Panc1 (cell line): ENCODE measurements at regions not wholly inside any gene's neighbourhood (a gene's known extent, or its start where the extent isn't known, plus 50 kb on each side); places are given as distances from the start of the nearest gene placed in this dataset.

Experiments
- ATAC-seq: fragments of 200-7000 bp; cut with Tn5 transposase; 2 replicates; pipeline ENCODE4 v1.9.1; 2020; ENCODE audit warnings: mild to moderate bottlenecking, moderate library complexity
- BruUV-seq: library from RNA; stranded (reverse); fragments of 400-500 nt; replicated peaks from 2 replicates; lab custom pipeline; 2021; lab: Mats Ljungman, UMichigan
- CTCF ChIA-PET: fragments of 300-600 bp; sonication (Branson Sonifier 250); formaldehyde crosslinking; loops from one replicate; lab custom pipeline; 2022; ENCODE audit warnings: antibody characterized with exemption; lab: Charles Lee
- POLR2A ChIA-PET: fragments of 300-600 bp; sonication (Branson Sonifier 250); formaldehyde crosslinking; loops from one replicate; lab custom pipeline; 2022; ENCODE audit warnings: antibody characterized with exemption; lab: Charles Lee
- DNase-seq: peaks from one replicate; pipeline ENCODE4 v3.0.0-alpha.2; 2010; ENCODE audit warnings: low read depth, low spot score
- H3K27ac ChIP-seq: 2 replicates; pipeline ENCODE4 v1.5.1; 2011; ENCODE audit warnings: mild to moderate bottlenecking, low read length, inconsistent platforms
- H3K27me3 ChIP-seq: fragments of 200-500 bp; sonication (Bioruptor generic); 2 replicates; pipeline ENCODE4 v1.6.0; 2014; ENCODE audit warnings: low read length, inconsistent platforms; ENCODE audit not compliant: control insufficient read depth, insufficient read depth
- H3K36me3 ChIP-seq: fragments of 200-500 bp; sonication (Bioruptor generic); 2 replicates; pipeline ENCODE4 v1.5.1; 2014; ENCODE audit warnings: inconsistent platforms, mild to moderate bottlenecking, low read length, moderate library complexity; ENCODE audit not compliant: control insufficient read depth, insufficient read depth
- H3K4me1 ChIP-seq: 2 replicates; pipeline ENCODE4 v1.5.1; 2011; ENCODE audit warnings: inconsistent platforms, mild to moderate bottlenecking, low read length, moderate library complexity; ENCODE audit not compliant: control insufficient read depth, insufficient read depth
- H3K4me3 ChIP-seq, 2 experiments: 2 replicates each; pipeline ENCODE4 v1.5.1; 2011 to 2012; ENCODE audit warnings: low read depth in 2 of 2, low read length in 2 of 2, mild to moderate bottlenecking in 2 of 2, inconsistent platforms in 1 of 2, moderate library complexity in 1 of 2
- H3K9me3 ChIP-seq: fragments of 200-500 bp; sonication (Bioruptor generic); 2 replicates; pipeline ENCODE4 v1.5.1; 2014; ENCODE audit warnings: low read depth, mild to moderate bottlenecking, inconsistent platforms, low read length, moderate library complexity; ENCODE audit not compliant: control insufficient read depth, insufficient read depth
- POLR2AphosphoS5 ChIP-seq: IDR thresholded peaks from 2 replicates; pipeline ENCODE4 v1.6.1; 2012; ENCODE audit warnings: mild to moderate bottlenecking, low read depth, low read length, moderate library complexity
- SIN3A ChIP-seq: IDR thresholded peaks from 2 replicates; pipeline ENCODE4 v1.6.1; 2012; ENCODE audit warnings: low read depth, mild to moderate bottlenecking, low read length, moderate library complexity, borderline replicate concordance; ENCODE audit not compliant: insufficient read depth
- TCF7L2 ChIP-seq: IDR thresholded peaks from 2 replicates; pipeline ENCODE4 v1.6.1; 2011; ENCODE audit warnings: mild to moderate bottlenecking, low read depth, low read length, inconsistent platforms
- in situ Hi-C: cut with HindIII; loops from 2 replicates; pipeline ENCODE4 v1.10.0; 2016; ENCODE audit warnings: low sequenced_read_pairs, low pct_unique_long_range_greater_than_20kb
- intact Hi-C: fragments of 100-400 bp; cut with micrococcal nuclease; formaldehyde crosslinking; loops from one replicate; pipeline ENCODE4 v1.10.0; 2022; ENCODE audit not compliant: unreplicated experiment
- TF ChIP-seq, protein P1 (sequence below), 2 experiments: IDR thresholded peaks; 2 replicates each; pipeline ENCODE4 v1.6.1; 2011 to 2012; ENCODE audit warnings: low read depth in 2 of 2, control low read depth in 1 of 2, low read length in 1 of 2, mild to moderate bottlenecking in 1 of 2, moderate library complexity in 1 of 2; ENCODE audit not compliant: insufficient read depth in 1 of 2
- TF ChIP-seq, protein P2 (sequence below): fragments of 450-650 bp; IDR thresholded peaks from 2 replicates; pipeline ENCODE4 v1.5.1; 2017; ENCODE audit warnings: mild to moderate bottlenecking

DNA sequence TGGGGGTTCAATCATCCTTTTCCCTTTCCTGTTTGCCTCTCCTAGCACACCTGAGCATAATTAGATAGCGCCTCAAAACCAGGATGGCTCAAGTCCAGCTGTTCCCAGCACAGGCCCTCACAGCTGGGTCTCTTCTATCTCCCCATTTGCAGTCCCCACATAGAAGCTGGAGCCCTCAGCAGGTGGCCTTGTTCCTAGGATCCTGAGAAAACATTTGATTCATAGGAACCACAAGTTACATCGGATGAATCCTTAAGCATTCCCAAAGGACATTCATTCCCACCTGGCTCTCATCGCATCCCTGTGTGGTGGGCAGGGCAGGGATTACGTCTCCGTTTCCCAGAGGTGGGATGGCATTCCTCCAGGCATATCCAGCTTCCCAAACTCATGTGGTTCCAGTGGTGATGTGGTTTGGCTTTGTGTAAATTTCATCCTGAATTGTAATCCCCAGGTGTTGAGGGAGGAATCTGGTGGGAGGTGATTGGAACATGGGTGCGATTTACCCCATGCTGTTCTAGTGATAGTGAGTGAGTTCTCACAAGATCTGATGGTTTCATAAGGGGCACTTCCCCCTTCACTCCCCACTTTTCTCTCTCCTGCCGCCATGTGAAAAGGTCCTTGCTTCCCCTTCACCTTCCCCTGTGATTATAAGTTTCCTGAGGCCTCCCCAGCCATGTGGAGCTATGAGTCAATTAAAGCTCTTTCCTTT, 49.8 kb upstream of the LEP start:
- intact Hi-C loops, result no loop called here
- H3K36me3 ChIP-seq, result no peaks in the 10 kb centered on the region
- no TSS peak for BruUV-seq
- DNase-seq (no peak), ATAC-seq (no peak)
- peaks cover 24% of the 10 kb centered on the region for H3K9me3 ChIP-seq
- ChIA-PET CTCF (interaction anchor here (1.2 kb wide), 1 partner anchor 56 kb away, joined by 4 read pairs; no protein-coding TSS in a partner anchor), POLR2A (interaction anchor here (0.5 to 0.6 kb wide), 2 partner anchors 14 to 38 kb away, joined by 3 to 7 read pairs; no protein-coding TSS in a partner anchor)
- no peak overlapping the region for H3K27ac ChIP-seq
- H3K4me3 ChIP-seq, result no peak overlapping the region
- in situ Hi-C loops, result no loop called here
- peaks cover 6% of the 10 kb centered on the region for H3K27me3 ChIP-seq
- H3K4me1 ChIP-seq, result no peaks in the 10 kb centered on the region
- TF ChIP-seq TCF7L2, result no peak
- TF ChIP-seq, protein P1, sequence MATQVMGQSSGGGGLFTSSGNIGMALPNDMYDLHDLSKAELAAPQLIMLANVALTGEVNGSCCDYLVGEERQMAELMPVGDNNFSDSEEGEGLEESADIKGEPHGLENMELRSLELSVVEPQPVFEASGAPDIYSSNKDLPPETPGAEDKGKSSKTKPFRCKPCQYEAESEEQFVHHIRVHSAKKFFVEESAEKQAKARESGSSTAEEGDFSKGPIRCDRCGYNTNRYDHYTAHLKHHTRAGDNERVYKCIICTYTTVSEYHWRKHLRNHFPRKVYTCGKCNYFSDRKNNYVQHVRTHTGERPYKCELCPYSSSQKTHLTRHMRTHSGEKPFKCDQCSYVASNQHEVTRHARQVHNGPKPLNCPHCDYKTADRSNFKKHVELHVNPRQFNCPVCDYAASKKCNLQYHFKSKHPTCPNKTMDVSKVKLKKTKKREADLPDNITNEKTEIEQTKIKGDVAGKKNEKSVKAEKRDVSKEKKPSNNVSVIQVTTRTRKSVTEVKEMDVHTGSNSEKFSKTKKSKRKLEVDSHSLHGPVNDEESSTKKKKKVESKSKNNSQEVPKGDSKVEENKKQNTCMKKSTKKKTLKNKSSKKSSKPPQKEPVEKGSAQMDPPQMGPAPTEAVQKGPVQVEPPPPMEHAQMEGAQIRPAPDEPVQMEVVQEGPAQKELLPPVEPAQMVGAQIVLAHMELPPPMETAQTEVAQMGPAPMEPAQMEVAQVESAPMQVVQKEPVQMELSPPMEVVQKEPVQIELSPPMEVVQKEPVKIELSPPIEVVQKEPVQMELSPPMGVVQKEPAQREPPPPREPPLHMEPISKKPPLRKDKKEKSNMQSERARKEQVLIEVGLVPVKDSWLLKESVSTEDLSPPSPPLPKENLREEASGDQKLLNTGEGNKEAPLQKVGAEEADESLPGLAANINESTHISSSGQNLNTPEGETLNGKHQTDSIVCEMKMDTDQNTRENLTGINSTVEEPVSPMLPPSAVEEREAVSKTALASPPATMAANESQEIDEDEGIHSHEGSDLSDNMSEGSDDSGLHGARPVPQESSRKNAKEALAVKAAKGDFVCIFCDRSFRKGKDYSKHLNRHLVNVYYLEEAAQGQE (IDR thresholded peaks at IDR 0.05; ENCODE audit: insufficient read depth in 1 of 2, low read depth in 2 of 2, low read length in 1 of 2), result no peak
- TF ChIP-seq, protein P2, sequence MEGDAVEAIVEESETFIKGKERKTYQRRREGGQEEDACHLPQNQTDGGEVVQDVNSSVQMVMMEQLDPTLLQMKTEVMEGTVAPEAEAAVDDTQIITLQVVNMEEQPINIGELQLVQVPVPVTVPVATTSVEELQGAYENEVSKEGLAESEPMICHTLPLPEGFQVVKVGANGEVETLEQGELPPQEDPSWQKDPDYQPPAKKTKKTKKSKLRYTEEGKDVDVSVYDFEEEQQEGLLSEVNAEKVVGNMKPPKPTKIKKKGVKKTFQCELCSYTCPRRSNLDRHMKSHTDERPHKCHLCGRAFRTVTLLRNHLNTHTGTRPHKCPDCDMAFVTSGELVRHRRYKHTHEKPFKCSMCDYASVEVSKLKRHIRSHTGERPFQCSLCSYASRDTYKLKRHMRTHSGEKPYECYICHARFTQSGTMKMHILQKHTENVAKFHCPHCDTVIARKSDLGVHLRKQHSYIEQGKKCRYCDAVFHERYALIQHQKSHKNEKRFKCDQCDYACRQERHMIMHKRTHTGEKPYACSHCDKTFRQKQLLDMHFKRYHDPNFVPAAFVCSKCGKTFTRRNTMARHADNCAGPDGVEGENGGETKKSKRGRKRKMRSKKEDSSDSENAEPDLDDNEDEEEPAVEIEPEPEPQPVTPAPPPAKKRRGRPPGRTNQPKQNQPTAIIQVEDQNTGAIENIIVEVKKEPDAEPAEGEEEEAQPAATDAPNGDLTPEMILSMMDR, result no peak
- TF ChIP-seq POLR2AphosphoS5, result no peak
- no peak for TF ChIP-seq SIN3A
